GM23248 (cell line): ENCODE measurements at regions not wholly inside any gene's neighbourhood (a gene's known extent, or its start where the extent isn't known, plus 50 kb on each side); places are given as distances from the start of the nearest gene placed in this dataset.

Experiments used
- EZH2 ChIP-seq: fragments of 200-600 bp; sonication (generic); IDR thresholded peaks from 2 replicates; pipeline ENCODE4 v1.6.1; 2018; ENCODE audit warnings: antibody characterized with exemption, mild to moderate bottlenecking; ENCODE audit not compliant: insufficient read depth, poor library complexity, severe bottlenecking
- EZH2phosphoT487 ChIP-seq: fragments of 200-600 bp; sonication (generic); IDR thresholded peaks from 2 replicates; pipeline ENCODE4 v1.6.1; 2018; ENCODE audit warnings: antibody characterized with exemption, moderate library complexity, mild to moderate bottlenecking, low read depth; ENCODE audit not compliant: insufficient read depth

DNA sequence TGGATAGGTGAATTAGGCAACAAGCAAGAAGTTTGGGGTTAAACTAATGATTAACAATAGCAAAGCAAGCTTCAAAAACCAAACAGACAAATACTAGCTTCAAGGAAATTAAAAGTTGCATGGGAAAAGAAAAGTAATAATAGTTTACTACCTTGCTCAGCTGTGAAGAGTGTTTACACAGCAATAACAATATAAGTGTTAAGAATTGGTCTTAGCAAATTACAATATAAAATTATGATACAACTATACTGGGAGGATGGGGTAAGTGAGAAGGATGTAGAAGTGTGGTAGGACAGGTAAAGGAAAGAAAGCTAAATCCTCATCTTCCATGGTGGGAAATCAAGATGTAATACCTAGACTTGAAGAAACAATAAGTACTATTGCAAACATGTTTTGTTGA, 137.7 kb upstream of the MAFB start:
- TF ChIP-seq EZH2 (no peak), EZH2phosphoT487 (no peak)
